ENCODE measurements at regions not wholly inside any gene's neighbourhood (a gene's known extent, or its start where the extent isn't known, plus 50 kb on each side); places are given as distances from the start of the nearest gene placed in this dataset.

- intact Hi-C loops (cut with DNase I) = no loop called here
- H3K27me3 ChIP-seq = no peaks in the 10 kb centered on the region
- no peaks in the 10 kb centered on the region for H3K36me3 ChIP-seq
- DNase-seq = no peak
- 48 to 63% methylated on average over 4 of the region's 4 CpGs for WGBS, 2 donors
- H3K4me3 ChIP-seq = no peak overlapping the region
- H3K4me1 ChIP-seq = no peaks in the 10 kb centered on the region
- no peak overlapping the region for H3K27ac ChIP-seq
- TF ChIP-seq POLR2A (IDR thresholded peaks at IDR 0.05) (no peak), CTCF (IDR thresholded peaks at IDR 0.05) (no peak)
- no peaks in the 10 kb centered on the region for H3K9me3 ChIP-seq
Measured at GRCh38 chr9:24462951-24463350, 82.7 kb downstream of the IZUMO3 start.

GRCh38 chr9:24460781-24461180 lies 84.9 kb downstream of the IZUMO3 start:
- no peaks in the 10 kb centered on the region for H3K9me3 ChIP-seq
- H3K4me3 ChIP-seq = no peak overlapping the region
- no peak for DNase-seq
- intact Hi-C loops (cut with DNase I) = no loop called here
- no peaks in the 10 kb centered on the region for H3K27me3 ChIP-seq
- no peak overlapping the region for H3K27ac ChIP-seq
- no peaks in the 10 kb centered on the region for H3K36me3 ChIP-seq
- H3K4me1 ChIP-seq = no peaks in the 10 kb centered on the region
- WGBS, 2 donors = 83 to 92% methylated on average over 5 of the region's 5 CpGs
- TF ChIP-seq CTCF (IDR thresholded peaks at IDR 0.05) (no peak), POLR2A (IDR thresholded peaks at IDR 0.05) (no peak)

GRCh38 chr9:24459953-24460352 lies 85.7 kb downstream of the IZUMO3 start:
- intact Hi-C loops (cut with DNase I) = no loop called here
- no peaks in the 10 kb centered on the region for H3K27me3 ChIP-seq
- no peaks in the 10 kb centered on the region for H3K36me3 ChIP-seq
- no peaks in the 10 kb centered on the region for H3K4me1 ChIP-seq
- no peak for TF ChIP-seq POLR2A (IDR thresholded peaks at IDR 0.05)
- no peak for TF ChIP-seq CTCF (IDR thresholded peaks at IDR 0.05)
- no peak for DNase-seq
- 76 to 89% methylated on average over 1 of the region's 1 CpG for WGBS, 2 donors
- H3K27ac ChIP-seq = no peak overlapping the region
- H3K9me3 ChIP-seq = no peaks in the 10 kb centered on the region
- no peak overlapping the region for H3K4me3 ChIP-seq

GRCh38 chr9:24451346-24451745 lies 94.4 kb downstream of the IZUMO3 start:
- Histone ChIP-seq H3K4me1 (no peaks in the 10 kb centered on the region), H3K27me3 (no peaks in the 10 kb centered on the region), H3K9me3 (no peaks in the 10 kb centered on the region), H3K4me3 (no peak overlapping the region), H3K27ac (no peak overlapping the region), H3K36me3 (no peaks in the 10 kb centered on the region)
- WGBS, 2 donors = 65 to 79% methylated on average over 2 of the region's 2 CpGs
- no peak for TF ChIP-seq POLR2A (IDR thresholded peaks at IDR 0.05)
- no peak for TF ChIP-seq CTCF (IDR thresholded peaks at IDR 0.05)
- intact Hi-C loops (cut with DNase I) = no loop called here
- DNase-seq = no peak

GRCh38 chr9:24449976-24450375 lies 95.7 kb downstream of the IZUMO3 start:
- TF ChIP-seq CTCF (IDR thresholded peaks at IDR 0.05) (no peak), POLR2A (IDR thresholded peaks at IDR 0.05) (no peak)
- no peaks in the 10 kb centered on the region for H3K27me3 ChIP-seq
- H3K36me3 ChIP-seq = no peaks in the 10 kb centered on the region
- no peak for DNase-seq
- 43 to 47% methylated on average over 1 of the region's 1 CpG for WGBS, 2 donors
- no peak overlapping the region for H3K27ac ChIP-seq
- no peaks in the 10 kb centered on the region for H3K4me1 ChIP-seq
- no peaks in the 10 kb centered on the region for H3K9me3 ChIP-seq
- H3K4me3 ChIP-seq = no peak overlapping the region
- intact Hi-C loops (cut with DNase I) = no loop called here

All from esophagus squamous epithelium (tissue), 5 donors.